ENCODE measurements at regions not wholly inside any gene's neighbourhood (a gene's known extent, or its start where the extent isn't known, plus 50 kb on each side); places are given as distances from the start of the nearest gene placed in this dataset.

GRCh38 chr9:90121762-90122161 lies 517.0 kb downstream of the GADD45G start:
- TF ChIP-seq CTCF (IDR thresholded peaks at IDR 0.05) (no peak), EP300 (IDR thresholded peaks at IDR 0.05) (no peak), POLR2A (IDR thresholded peaks at IDR 0.05) (no peak), POLR2AphosphoS5 (IDR thresholded peaks at IDR 0.05) (no peak)

Data from suprapubic skin (tissue), 4 donors.